MCF 10A (cell line): ENCODE measurements at regions not wholly inside any gene's neighbourhood (a gene's known extent, or its start where the extent isn't known, plus 50 kb on each side); places are given as distances from the start of the nearest gene placed in this dataset.

ENCODE experiments used
- BruUV-seq: library from RNA; stranded (reverse); fragments of 400-500 nt; replicated peaks from 2 replicates; lab custom pipeline; 2021; lab: Mats Ljungman, UMichigan
- CTCF ChIA-PET: fragments of 300-600 bp; sonication (Branson Sonifier 250); formaldehyde crosslinking; extraction: SDS; loops from one replicate; lab custom pipeline; 2021; ENCODE audit warnings: antibody characterized with exemption, inconsistent platforms; lab: Yijun Ruan, JAX
- POLR2A ChIA-PET: fragments of 300-600, 350-650 bp; sonication (Branson Sonifier 250); formaldehyde crosslinking; extraction: SDS; loops from one replicate; lab custom pipeline; 2020; ENCODE audit warnings: antibody characterized with exemption, inconsistent platforms; lab: Yijun Ruan, JAX
- DNase-seq: peaks from one replicate; pipeline ENCODE4 v3.0.0-alpha.2; 2018; ENCODE audit not compliant: unreplicated experiment
- H3K27ac Mint-ChIP-seq: one replicate; pipeline ENCODE4 v1.8.0; 2022; ENCODE audit warnings: mild to moderate bottlenecking, low read depth, mixed read lengths; ENCODE audit not compliant: unreplicated experiment
- H3K27me3 Mint-ChIP-seq: one replicate; pipeline ENCODE4 v1.8.0; 2022; ENCODE audit warnings: mixed read lengths; ENCODE audit not compliant: insufficient read depth, unreplicated experiment
- H3K36me3 Mint-ChIP-seq: one replicate; pipeline ENCODE4 v1.8.0; 2022; ENCODE audit warnings: mild to moderate bottlenecking, moderate library complexity, mixed read lengths; ENCODE audit not compliant: insufficient read depth, unreplicated experiment
- H3K4me1 Mint-ChIP-seq: one replicate; pipeline ENCODE4 v1.8.0; 2022; ENCODE audit warnings: mixed read lengths; ENCODE audit not compliant: insufficient read depth, unreplicated experiment
- H3K4me3 Mint-ChIP-seq: one replicate; pipeline ENCODE4 v1.8.0; 2022; ENCODE audit warnings: mild to moderate bottlenecking, moderate library complexity, mixed read lengths; ENCODE audit not compliant: unreplicated experiment
- H3K9me3 Mint-ChIP-seq: one replicate; pipeline ENCODE4 v1.8.0; 2022; ENCODE audit warnings: mixed read lengths; ENCODE audit not compliant: unreplicated experiment
- intact Hi-C: fragments of 100-400 bp; cut with micrococcal nuclease; formaldehyde crosslinking; loops from 2 replicates; pipeline ENCODE4 v1.14.1; 2022
- TF ChIP-seq, protein P1 (sequence below): fragments of 200-600 bp; IDR thresholded peaks from one replicate; pipeline ENCODE4 v1.8.0; 2022; ENCODE audit warnings: antibody characterized with exemption, mild to moderate bottlenecking; ENCODE audit not compliant: unreplicated experiment

DNA sequence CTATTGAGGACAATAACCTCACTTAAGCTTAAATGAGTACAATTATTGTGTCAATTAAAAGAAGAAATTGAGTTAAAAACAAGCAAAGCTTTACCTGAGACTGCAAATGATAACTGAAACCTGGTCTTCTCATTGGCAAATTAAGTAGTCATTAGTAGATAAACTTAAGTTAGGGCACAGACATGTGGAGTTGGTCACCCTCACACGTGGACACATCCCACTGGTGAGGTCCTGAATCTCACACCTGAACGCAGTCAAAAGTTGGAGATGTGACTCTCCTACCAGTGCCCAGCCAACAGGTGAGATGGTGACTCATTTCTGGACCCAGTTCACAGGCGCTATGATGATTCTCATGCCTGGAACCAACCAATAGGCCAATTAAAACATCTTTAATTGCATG, 311.6 kb downstream of the FOXL1 start:
- BruUV-seq, result no TSS peak
- intact Hi-C loops, result no loop called here
- peaks cover 14% of the 10 kb centered on the region for H3K9me3 Mint-ChIP-seq
- ChIA-PET CTCF (no interaction called here), POLR2A (no interaction called here)
- H3K27ac Mint-ChIP-seq, result no peak overlapping the region
- no peak overlapping the region for H3K4me3 Mint-ChIP-seq
- H3K36me3 Mint-ChIP-seq, result no peaks in the 10 kb centered on the region
- peaks cover 19% of the 10 kb centered on the region for H3K4me1 Mint-ChIP-seq
- no peak for DNase-seq
- H3K27me3 Mint-ChIP-seq, result peaks cover 21% of the 10 kb centered on the region
- TF ChIP-seq, protein P1, sequence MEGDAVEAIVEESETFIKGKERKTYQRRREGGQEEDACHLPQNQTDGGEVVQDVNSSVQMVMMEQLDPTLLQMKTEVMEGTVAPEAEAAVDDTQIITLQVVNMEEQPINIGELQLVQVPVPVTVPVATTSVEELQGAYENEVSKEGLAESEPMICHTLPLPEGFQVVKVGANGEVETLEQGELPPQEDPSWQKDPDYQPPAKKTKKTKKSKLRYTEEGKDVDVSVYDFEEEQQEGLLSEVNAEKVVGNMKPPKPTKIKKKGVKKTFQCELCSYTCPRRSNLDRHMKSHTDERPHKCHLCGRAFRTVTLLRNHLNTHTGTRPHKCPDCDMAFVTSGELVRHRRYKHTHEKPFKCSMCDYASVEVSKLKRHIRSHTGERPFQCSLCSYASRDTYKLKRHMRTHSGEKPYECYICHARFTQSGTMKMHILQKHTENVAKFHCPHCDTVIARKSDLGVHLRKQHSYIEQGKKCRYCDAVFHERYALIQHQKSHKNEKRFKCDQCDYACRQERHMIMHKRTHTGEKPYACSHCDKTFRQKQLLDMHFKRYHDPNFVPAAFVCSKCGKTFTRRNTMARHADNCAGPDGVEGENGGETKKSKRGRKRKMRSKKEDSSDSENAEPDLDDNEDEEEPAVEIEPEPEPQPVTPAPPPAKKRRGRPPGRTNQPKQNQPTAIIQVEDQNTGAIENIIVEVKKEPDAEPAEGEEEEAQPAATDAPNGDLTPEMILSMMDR, result no peak

- Mint-ChIP-seq H3K9me3 (peaks cover 14% of the 10 kb centered on the region), H3K4me1 (peaks cover 19% of the 10 kb centered on the region), H3K27me3 (peaks cover 21% of the 10 kb centered on the region), H3K4me3 (no peak overlapping the region), H3K36me3 (no peaks in the 10 kb centered on the region), H3K27ac (no peak overlapping the region)
- CTCF ChIA-PET, result no interaction called here
- no peak for DNase-seq
- no TSS peak for BruUV-seq
- intact Hi-C loops, result no loop called here
- TF ChIP-seq, protein P1, result no peak
- POLR2A ChIA-PET, result no interaction called here
These were observed 312.8 kb downstream of the FOXL1 start for GRCh38 chr16:86891121-86891520.

GRCh38 chr16:86891631-86892030, 313.3 kb downstream of the FOXL1 start:
- peaks cover 14% of the 10 kb centered on the region for H3K9me3 Mint-ChIP-seq
- H3K36me3 Mint-ChIP-seq, result no peaks in the 10 kb centered on the region
- no TSS peak for BruUV-seq
- intact Hi-C loops, result no loop called here
- no peak overlapping the region for H3K4me3 Mint-ChIP-seq
- no peak overlapping the region for H3K27ac Mint-ChIP-seq
- peaks cover 16% of the 10 kb centered on the region for H3K4me1 Mint-ChIP-seq
- TF ChIP-seq, protein P1, result no peak
- H3K27me3 Mint-ChIP-seq, result peaks cover 21% of the 10 kb centered on the region
- CTCF ChIA-PET, result interaction anchor here (0.6 to 0.9 kb wide), 2 partner anchors 38 to 81 kb away, joined by 5 to 6 read pairs; no protein-coding TSS in a partner anchor
- POLR2A ChIA-PET, result no interaction called here
- no peak for DNase-seq

GRCh38 chr16:86892509-86892908, 314.2 kb downstream of the FOXL1 start:
- Mint-ChIP-seq H3K36me3 (no peaks in the 10 kb centered on the region), H3K9me3 (peaks cover 14% of the 10 kb centered on the region), H3K4me1 (peaks cover 13% of the 10 kb centered on the region), H3K27ac (no peak overlapping the region), H3K4me3 (no peak overlapping the region), H3K27me3 (peaks cover 21% of the 10 kb centered on the region)
- BruUV-seq, result no TSS peak
- TF ChIP-seq, protein P1, result no peak
- intact Hi-C loops, result no loop called here
- ChIA-PET POLR2A (no interaction called here), CTCF (interaction anchor here (0.6 kb wide), 1 partner anchor 80 kb away, joined by 5 read pairs; no protein-coding TSS in a partner anchor)
- DNase-seq, result no peak
